Neural progenitor cell (in vitro differentiated cells): ENCODE measurements at regions not wholly inside any gene's neighbourhood (a gene's known extent, or its start where the extent isn't known, plus 50 kb on each side); places are given as distances from the start of the nearest gene placed in this dataset.

ENCODE experiments used
- EZH2 ChIP-seq: fragments of 200-600 bp; sonication (generic); IDR thresholded peaks from 2 replicates; pipeline ENCODE4 v1.6.1; 2017; ENCODE audit warnings: antibody characterized with exemption, mild to moderate bottlenecking, moderate library complexity
- EZH2phosphoT487 ChIP-seq: fragments of 200-600 bp; sonication (generic); IDR thresholded peaks from 2 replicates; pipeline ENCODE4 v1.6.1; 2017; ENCODE audit warnings: antibody characterized with exemption
- TF ChIP-seq, protein P1 (sequence below): fragments of 200-600 bp; sonication (generic); IDR thresholded peaks from 2 replicates; pipeline ENCODE4 v1.5.1; 2017; ENCODE audit warnings: antibody characterized with exemption, mild to moderate bottlenecking

- TF ChIP-seq, protein P1, sequence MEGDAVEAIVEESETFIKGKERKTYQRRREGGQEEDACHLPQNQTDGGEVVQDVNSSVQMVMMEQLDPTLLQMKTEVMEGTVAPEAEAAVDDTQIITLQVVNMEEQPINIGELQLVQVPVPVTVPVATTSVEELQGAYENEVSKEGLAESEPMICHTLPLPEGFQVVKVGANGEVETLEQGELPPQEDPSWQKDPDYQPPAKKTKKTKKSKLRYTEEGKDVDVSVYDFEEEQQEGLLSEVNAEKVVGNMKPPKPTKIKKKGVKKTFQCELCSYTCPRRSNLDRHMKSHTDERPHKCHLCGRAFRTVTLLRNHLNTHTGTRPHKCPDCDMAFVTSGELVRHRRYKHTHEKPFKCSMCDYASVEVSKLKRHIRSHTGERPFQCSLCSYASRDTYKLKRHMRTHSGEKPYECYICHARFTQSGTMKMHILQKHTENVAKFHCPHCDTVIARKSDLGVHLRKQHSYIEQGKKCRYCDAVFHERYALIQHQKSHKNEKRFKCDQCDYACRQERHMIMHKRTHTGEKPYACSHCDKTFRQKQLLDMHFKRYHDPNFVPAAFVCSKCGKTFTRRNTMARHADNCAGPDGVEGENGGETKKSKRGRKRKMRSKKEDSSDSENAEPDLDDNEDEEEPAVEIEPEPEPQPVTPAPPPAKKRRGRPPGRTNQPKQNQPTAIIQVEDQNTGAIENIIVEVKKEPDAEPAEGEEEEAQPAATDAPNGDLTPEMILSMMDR: no peak
- TF ChIP-seq EZH2phosphoT487 (no peak), EZH2 (no peak)
Observed at GRCh38 chr22:10781571-10782403, 4746.2 kb upstream of the OR11H1 start.
